ENCODE measurements at regions not wholly inside any gene's neighbourhood (a gene's known extent, or its start where the extent isn't known, plus 50 kb on each side); places are given as distances from the start of the nearest gene placed in this dataset.

GRCh38 chr20:12577213-12577612, 431.6 kb upstream of the SPTLC3 start:
- Mint-ChIP-seq H3K9me3 (peaks cover 2 to 4% of the 10 kb centered on the region in 2 experiments; a peak in 3 of 5 replicates), H3K4me3 (no peak overlapping the region), H3K4me1 (no peaks in the 10 kb centered on the region), H3K36me3 (ENCODE audit: insufficient read depth in 1 of 3, low read depth in 3 of 3) (peaks cover 0 to 10% (median 2%) of the 10 kb centered on the region in 3 experiments; a peak in 5 of 7 replicates), H3K27me3 (ENCODE audit: low read depth) (no peaks in the 10 kb centered on the region), H3K27ac (no peak overlapping the region)
- H3K9ac ChIP-seq (ENCODE audit: extremely low read depth, insufficient read length, low read length): no peak overlapping the region
- no peak overlapping the region for H2BK15ac ChIP-seq (ENCODE audit: low read depth, low read length)
- no peaks in the 10 kb centered on the region for H3K79me1 ChIP-seq (ENCODE audit: insufficient read depth, low read depth, low read length, poor library complexity, severe bottlenecking)
- no CpG with 5 or more reads among the region's 1 CpG for WGBS (ENCODE audit: extremely low coverage, insufficient read length, low lambda C conversion rate)
- H4K8ac ChIP-seq (replicated peaks; ENCODE audit: insufficient read length, low read depth, low read length): no peak overlapping the region
- TF ChIP-seq CTCF (conservative IDR thresholded peaks at IDR 0.05): no peak
- no peaks in the 10 kb centered on the region for H3K4me1 ChIP-seq (ENCODE audit: insufficient read depth, low read length)
- no peaks in the 10 kb centered on the region for H3K79me2 ChIP-seq (ENCODE audit: insufficient read depth, low read length)
- no peak overlapping the region for H3K4ac ChIP-seq (ENCODE audit: low read depth, low read length)
- no peaks in the 10 kb centered on the region for H3K9me3 ChIP-seq (ENCODE audit: control insufficient read depth, low read depth, low read length)
- no peak overlapping the region for H2AFZ ChIP-seq (ENCODE audit: low read length)
- H2BK5ac ChIP-seq (ENCODE audit: insufficient read length, low read length): no peak overlapping the region
- no peak overlapping the region for H3K14ac ChIP-seq (ENCODE audit: insufficient read depth, low read length)
- no peaks in the 10 kb centered on the region for H4K20me1 ChIP-seq (ENCODE audit: control insufficient read depth, insufficient read depth, insufficient read length)
- no peak overlapping the region for H3T11ph ChIP-seq (ENCODE audit: low read length)
- no peak overlapping the region for H3K23ac ChIP-seq (ENCODE audit: insufficient read length, low read depth, low read length)
- H2BK20ac ChIP-seq (ENCODE audit: low read depth, low read length, poor library complexity, severe bottlenecking): no peak overlapping the region
- no peak overlapping the region for H3K56ac ChIP-seq (ENCODE audit: insufficient read length, low read depth, low read length)
- no peak overlapping the region for H4K91ac ChIP-seq (ENCODE audit: insufficient read length, low read depth, low read length)
- H4K5ac ChIP-seq (ENCODE audit: insufficient read length, low read depth, low read length): no peak overlapping the region
- no peak overlapping the region for H3K27ac ChIP-seq (ENCODE audit: insufficient read length, low read depth, low read length)
- H3K18ac ChIP-seq (ENCODE audit: insufficient read length, low read depth, low read length): no peak overlapping the region
- H3K4me2 ChIP-seq (ENCODE audit: insufficient read depth, insufficient read length, low read length): no peak overlapping the region
- no peak overlapping the region for H2BK12ac ChIP-seq (ENCODE audit: insufficient read length, low read depth, low read length)
- H3K23me2 ChIP-seq (ENCODE audit: insufficient read length, low read depth, low read length, poor library complexity, severe bottlenecking): no peaks in the 10 kb centered on the region
- no peaks in the 10 kb centered on the region; the same call in 1 of the 2 replicates for H3K27me3 ChIP-seq (ENCODE audit: insufficient read depth, low read length)
- no peak overlapping the region for H2AK5ac ChIP-seq (ENCODE audit: insufficient read length, low read length)
- no peak for DNase-seq
- no peak overlapping the region for H2BK120ac ChIP-seq (ENCODE audit: low read depth, low read length, poor library complexity, severe bottlenecking)
